H9 (cell line): ENCODE measurements at regions not wholly inside any gene's neighbourhood (a gene's known extent, or its start where the extent isn't known, plus 50 kb on each side); places are given as distances from the start of the nearest gene placed in this dataset.
"Not testable (repeated sequence)": the region's sequence is repeated elsewhere in the genome, so short reads cannot be mapped to it uniquely, and the experiment has no call there.

Experiments used
- DNase-seq: peaks from one replicate; pipeline ENCODE4 v3.0.0-alpha.2; 2017
- H2AFZ ChIP-seq: one replicate; pipeline ENCODE4 v1.6.1; 2013; ENCODE audit warnings: mild to moderate bottlenecking, low read length, control low read depth, moderate library complexity
- H2AK5ac ChIP-seq: 2 replicates; pipeline ENCODE4 v1.6.1; 2013; ENCODE audit warnings: low read length, control low read depth, mixed read lengths; ENCODE audit not compliant: insufficient read length
- H2BK120ac ChIP-seq: one replicate; pipeline ENCODE4 v1.6.1; 2013; ENCODE audit warnings: low read depth, mild to moderate bottlenecking, low read length, control low read depth, inconsistent platforms; ENCODE audit not compliant: poor library complexity, severe bottlenecking
- H2BK12ac ChIP-seq: 2 replicates; pipeline ENCODE4 v1.6.1; 2013; ENCODE audit warnings: low read length, control low read depth, mixed read lengths, low read depth; ENCODE audit not compliant: insufficient read length
- H2BK15ac ChIP-seq: 2 replicates; pipeline ENCODE4 v1.6.1; 2013; ENCODE audit warnings: low read depth, low read length, control low read depth
- H2BK20ac ChIP-seq: one replicate; pipeline ENCODE4 v1.6.1; 2013; ENCODE audit warnings: low read depth, mild to moderate bottlenecking, low read length, control low read depth, inconsistent platforms; ENCODE audit not compliant: poor library complexity, severe bottlenecking
- H2BK5ac ChIP-seq: 2 replicates; pipeline ENCODE4 v1.6.1; 2013; ENCODE audit warnings: low read length, control low read depth, mixed read lengths; ENCODE audit not compliant: insufficient read length
- H3K14ac ChIP-seq: 2 replicates; pipeline ENCODE4 v1.6.1; 2013; ENCODE audit warnings: low read length, control low read depth; ENCODE audit not compliant: insufficient read depth
- H3K18ac ChIP-seq: 2 replicates; pipeline ENCODE4 v1.6.1; 2013; ENCODE audit warnings: low read depth, mild to moderate bottlenecking, mixed read lengths, low read length, control low read depth; ENCODE audit not compliant: insufficient read length
- H3K23ac ChIP-seq: 2 replicates; pipeline ENCODE4 v1.6.1; 2013; ENCODE audit warnings: low read length, control low read depth, mixed read lengths, low read depth; ENCODE audit not compliant: insufficient read length
- H3K23me2 ChIP-seq: 2 replicates; pipeline ENCODE4 v1.6.1; 2013; ENCODE audit warnings: low read depth, mild to moderate bottlenecking, mixed read lengths, low read length, control low read depth; ENCODE audit not compliant: insufficient read length, poor library complexity, severe bottlenecking
- H3K27ac ChIP-seq: 2 replicates; pipeline ENCODE4 v1.5.1; 2013; ENCODE audit warnings: low read length, control low read depth, mixed read lengths, low read depth; ENCODE audit not compliant: insufficient read length
- H3K27me3 ChIP-seq: 2 replicates; pipeline ENCODE4 v1.6.1; 2013; ENCODE audit warnings: low read length, control low read depth, inconsistent platforms; ENCODE audit not compliant: insufficient read depth
- H3K4ac ChIP-seq: 2 replicates; pipeline ENCODE4 v1.6.1; 2013; ENCODE audit warnings: low read depth, mild to moderate bottlenecking, control low read depth, inconsistent platforms, low read length, moderate library complexity
- H3K4me1 ChIP-seq: 2 replicates; pipeline ENCODE4 v1.6.1; 2013; ENCODE audit warnings: low read length, control low read depth, inconsistent platforms; ENCODE audit not compliant: insufficient read depth
- H3K4me2 ChIP-seq: 2 replicates; pipeline ENCODE4 v1.6.1; 2013; ENCODE audit warnings: low read length, control low read depth, mixed read lengths; ENCODE audit not compliant: insufficient read length, insufficient read depth
- H3K56ac ChIP-seq: 2 replicates; pipeline ENCODE4 v1.6.1; 2013; ENCODE audit warnings: low read depth, mild to moderate bottlenecking, mixed read lengths, low read length, control low read depth; ENCODE audit not compliant: insufficient read length
- H3K79me1 ChIP-seq: 2 replicates; pipeline ENCODE4 v1.6.1; 2013; ENCODE audit warnings: low read depth, mild to moderate bottlenecking, moderate library complexity, low read length, control low read depth, inconsistent platforms; ENCODE audit not compliant: insufficient read depth, poor library complexity, severe bottlenecking
- H3K79me2 ChIP-seq: 2 replicates; pipeline ENCODE4 v1.6.1; 2013; ENCODE audit warnings: low read length, control low read depth, inconsistent platforms; ENCODE audit not compliant: insufficient read depth
- H3K9ac ChIP-seq: 2 replicates; pipeline ENCODE4 v1.6.1; 2013; ENCODE audit warnings: low read length, control low read depth, mixed read lengths; ENCODE audit not compliant: insufficient read length; ENCODE audit errors: extremely low read depth
- H3K9me3 ChIP-seq: one replicate; pipeline ENCODE4 v1.6.1; 2013; ENCODE audit warnings: low read depth, low read length, inconsistent platforms; ENCODE audit not compliant: control insufficient read depth
- H3T11ph ChIP-seq: one replicate; pipeline ENCODE4 v1.6.1; 2013; ENCODE audit warnings: mild to moderate bottlenecking, low read length, control low read depth, inconsistent platforms
- H4K20me1 ChIP-seq: one replicate; pipeline ENCODE4 v1.6.1; 2013; ENCODE audit not compliant: control insufficient read depth, insufficient read length, insufficient read depth
- H4K5ac ChIP-seq: 2 replicates; pipeline ENCODE4 v1.6.1; 2013; ENCODE audit warnings: low read depth, mild to moderate bottlenecking, mixed read lengths, low read length, control low read depth; ENCODE audit not compliant: insufficient read length
- H4K8ac ChIP-seq: replicated peaks from 2 replicates; pipeline ENCODE4 v1.6.1; 2013; ENCODE audit warnings: low read length, control low read depth, mixed read lengths, low read depth; ENCODE audit not compliant: insufficient read length
- H4K91ac ChIP-seq: 2 replicates; pipeline ENCODE4 v1.6.1; 2013; ENCODE audit warnings: low read depth, mild to moderate bottlenecking, moderate library complexity, mixed read lengths, low read length, control low read depth; ENCODE audit not compliant: insufficient read length
- H3K27ac Mint-ChIP-seq, 3 experiments: 2 replicates in 2 of 3; 3 replicates in 1 of 3; pipeline ENCODE4 v1.8.0; 2020 to 2021; ENCODE audit warnings: mixed read lengths in 3 of 3, mild to moderate bottlenecking in 1 of 3, moderate library complexity in 1 of 3
- H3K27me3 Mint-ChIP-seq: 2 replicates; pipeline ENCODE4 v1.8.0; 2021; ENCODE audit warnings: low read depth, mild to moderate bottlenecking, moderate library complexity, mixed read lengths
- H3K36me3 Mint-ChIP-seq, 3 experiments: 2 replicates in 2 of 3; 3 replicates in 1 of 3; pipeline ENCODE4 v1.8.0; 2020 to 2021; ENCODE audit warnings: low read depth in 3 of 3, mixed read lengths in 3 of 3; ENCODE audit not compliant: insufficient read depth in 1 of 3
- H3K4me1 Mint-ChIP-seq, 2 experiments: 2 replicates each; pipeline ENCODE4 v1.8.0; 2020; ENCODE audit warnings: mixed read lengths in 2 of 2
- H3K4me3 Mint-ChIP-seq, 2 experiments: 2 replicates in 1 of 2; 3 replicates in 1 of 2; pipeline ENCODE4 v1.8.0; 2020 to 2021; ENCODE audit warnings: mild to moderate bottlenecking in 2 of 2, mixed read lengths in 2 of 2, moderate library complexity in 1 of 2
- H3K9me3 Mint-ChIP-seq, 2 experiments: 2 replicates in 1 of 2; 3 replicates in 1 of 2; pipeline ENCODE4 v1.8.0; 2020; ENCODE audit warnings: mild to moderate bottlenecking in 2 of 2, mixed read lengths in 2 of 2, moderate library complexity in 1 of 2
- WGBS: extraction: QIAGEN DNeasy Blood & Tissue Kit; methylation state at CpG from one replicate; pipeline ENCODE4 v1.1.7; 2013; ENCODE audit warnings: missing lambda C conversion rate, low lambda C conversion rate, mixed read lengths; ENCODE audit not compliant: insufficient read length; ENCODE audit errors: extremely low coverage; 5-methylcytosine and 5-hydroxymethylcytosine counted together

- not testable (repeated sequence) for H3K4me1 ChIP-seq, H3K23me2 ChIP-seq, H2BK15ac ChIP-seq, H3K27ac ChIP-seq, H2AK5ac ChIP-seq, H2BK5ac ChIP-seq, H3K4me3 Mint-ChIP-seq, H3K27me3 Mint-ChIP-seq, H3K27me3 ChIP-seq, H3K23ac ChIP-seq, H2BK20ac ChIP-seq, H4K20me1 ChIP-seq, H3K27ac Mint-ChIP-seq, H2BK120ac ChIP-seq, H3K4me2 ChIP-seq, H3K4ac ChIP-seq, H4K5ac ChIP-seq, H4K8ac ChIP-seq, H3T11ph ChIP-seq, H2BK12ac ChIP-seq, H3K79me2 ChIP-seq, H3K56ac ChIP-seq, H4K91ac ChIP-seq, H3K9ac ChIP-seq, H3K79me1 ChIP-seq, H3K14ac ChIP-seq, H3K18ac ChIP-seq, H3K9me3 ChIP-seq, H2AFZ ChIP-seq, H3K36me3 Mint-ChIP-seq, DNase-seq, H3K4me1 Mint-ChIP-seq
- peaks cover 7 to 13% of the 10 kb centered on the region in 2 experiments for H3K9me3 Mint-ChIP-seq
- WGBS: no CpG with 5 or more reads among the region's 4 CpGs
These were observed 145.2 kb upstream of the TP53TG3C start for GRCh38 chr16:33048849-33049248.
